T-helper 17 cell (primary cell): ENCODE measurements at regions not wholly inside any gene's neighbourhood (a gene's known extent, or its start where the extent isn't known, plus 50 kb on each side); places are given as distances from the start of the nearest gene placed in this dataset.

Experiments
- ATAC-seq: fragments of 150-1000 bp; cut with Tn5 transposase; 2 replicates; pipeline ENCODE4 v1.10.0; 2021; ENCODE audit warnings: mild to moderate bottlenecking, moderate library complexity
- DNase-seq, 3 donors: peaks; one replicate each; pipeline versions ENCODE4 v3.0.0 to v3.0.0-alpha.2; 2020 to 2021
- H3K9me3 ChIP-seq: one replicate; pipeline ENCODE4 v1.7.0; 2013; ENCODE audit warnings: low read length, mild to moderate bottlenecking; ENCODE audit not compliant: control insufficient read depth, poor library complexity, severe bottlenecking
- H3K27ac Mint-ChIP-seq: one replicate; pipeline ENCODE4 v1.8.0; 2022; ENCODE audit warnings: mild to moderate bottlenecking, moderate library complexity, mixed read lengths
- H3K27me3 Mint-ChIP-seq: one replicate; pipeline ENCODE4 v1.8.0; 2022; ENCODE audit warnings: mixed read lengths
- H3K36me3 Mint-ChIP-seq: one replicate; pipeline ENCODE4 v1.8.0; 2022; ENCODE audit warnings: low read depth, mixed read lengths
- H3K4me1 Mint-ChIP-seq: one replicate; pipeline ENCODE4 v1.8.0; 2022; ENCODE audit warnings: mild to moderate bottlenecking, mixed read lengths
- H3K4me3 Mint-ChIP-seq: one replicate; pipeline ENCODE4 v1.8.0; 2022; ENCODE audit warnings: mild to moderate bottlenecking, moderate library complexity, mixed read lengths

DNA sequence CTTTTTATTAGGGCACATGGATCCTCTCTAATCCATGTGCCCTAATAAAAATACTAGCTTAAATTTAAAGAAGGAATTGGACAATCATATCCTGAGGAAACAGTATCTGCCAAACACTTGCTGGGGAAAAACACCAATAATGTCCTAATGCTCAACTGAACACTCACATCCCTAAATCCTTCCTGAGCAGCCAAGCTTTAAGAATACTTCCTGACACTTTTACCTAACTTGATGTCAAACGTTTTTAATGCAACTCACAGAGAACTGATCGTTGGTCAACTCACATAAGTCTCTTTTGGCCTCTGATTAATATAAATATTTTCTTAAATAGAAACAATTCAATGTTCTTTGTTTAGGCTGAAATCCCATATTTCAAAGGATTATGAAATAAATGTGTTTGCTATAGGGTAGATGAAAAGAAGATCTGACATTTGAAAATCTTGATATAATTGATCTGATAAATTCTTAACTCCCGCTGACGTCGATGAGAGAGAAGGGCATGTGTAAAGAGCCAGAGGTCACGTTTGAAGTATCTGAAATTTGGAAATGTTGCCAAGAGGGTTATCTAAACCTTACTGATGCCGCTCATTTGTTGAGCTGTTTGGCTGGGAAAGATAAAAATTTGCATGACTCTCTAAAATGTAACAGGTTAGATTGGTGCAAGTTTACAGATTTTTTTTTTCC, 122.8 kb upstream of the RHOBTB1 start:
- ATAC-seq (no peak), DNase-seq (no peak)
- H3K4me1 Mint-ChIP-seq = no peaks in the 10 kb centered on the region
- peaks cover 24% of the 10 kb centered on the region for H3K27me3 Mint-ChIP-seq
- no peak overlapping the region for H3K27ac Mint-ChIP-seq
- H3K4me3 Mint-ChIP-seq = no peak overlapping the region
- no peaks in the 10 kb centered on the region for H3K9me3 ChIP-seq
- H3K36me3 Mint-ChIP-seq = no peaks in the 10 kb centered on the region

DNA sequence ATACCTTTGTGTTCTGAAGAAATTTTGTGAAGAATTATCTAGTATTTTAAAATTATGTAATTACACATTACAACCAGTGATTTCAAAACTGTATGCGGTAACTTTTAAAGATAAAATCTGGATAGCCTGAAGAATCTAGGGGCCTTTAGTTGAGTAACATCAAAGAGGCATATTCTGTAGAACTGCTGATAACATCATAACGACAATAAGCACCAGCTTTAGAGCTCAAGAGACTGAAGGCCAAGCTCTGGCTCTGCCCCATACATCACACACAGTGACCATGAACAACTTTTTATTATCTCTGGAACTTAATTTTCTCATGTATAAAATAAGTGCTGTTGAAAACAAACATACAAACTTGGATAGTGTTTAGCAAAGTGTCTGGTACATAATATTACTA, 121.1 kb upstream of the RHOBTB1 start:
- H3K36me3 Mint-ChIP-seq = no peaks in the 10 kb centered on the region
- H3K4me1 Mint-ChIP-seq = no peaks in the 10 kb centered on the region
- DNase-seq (no peak), ATAC-seq (no peak)
- no peak overlapping the region for H3K4me3 Mint-ChIP-seq
- H3K27me3 Mint-ChIP-seq = peaks cover 24% of the 10 kb centered on the region
- H3K9me3 ChIP-seq = no peaks in the 10 kb centered on the region
- no peak overlapping the region for H3K27ac Mint-ChIP-seq

DNA sequence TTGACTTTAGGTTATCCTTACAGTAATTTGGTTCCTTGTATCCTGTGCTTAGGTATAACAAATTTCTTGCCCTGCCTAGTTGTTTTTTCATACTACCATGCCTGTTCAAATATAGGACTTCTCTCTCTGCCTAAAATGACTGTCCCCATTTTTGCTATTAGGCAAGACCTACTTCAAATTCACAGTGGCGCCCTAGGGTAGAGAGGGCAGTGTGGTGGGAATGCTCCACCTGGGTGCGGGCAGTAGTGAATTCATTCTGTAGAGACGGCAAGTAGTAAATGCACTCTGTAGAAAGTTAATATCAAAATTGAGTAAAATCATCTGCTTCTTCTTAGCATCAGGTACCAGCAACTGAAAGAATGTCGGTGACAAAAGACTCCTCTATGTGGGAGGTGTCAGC, 120.4 kb upstream of the RHOBTB1 start:
- H3K27me3 Mint-ChIP-seq = peaks cover 24% of the 10 kb centered on the region
- H3K4me1 Mint-ChIP-seq = no peaks in the 10 kb centered on the region
- H3K27ac Mint-ChIP-seq = no peak overlapping the region
- DNase-seq (no peak), ATAC-seq (no peak)
- no peaks in the 10 kb centered on the region for H3K36me3 Mint-ChIP-seq
- no peaks in the 10 kb centered on the region for H3K9me3 ChIP-seq
- no peak overlapping the region for H3K4me3 Mint-ChIP-seq

DNA sequence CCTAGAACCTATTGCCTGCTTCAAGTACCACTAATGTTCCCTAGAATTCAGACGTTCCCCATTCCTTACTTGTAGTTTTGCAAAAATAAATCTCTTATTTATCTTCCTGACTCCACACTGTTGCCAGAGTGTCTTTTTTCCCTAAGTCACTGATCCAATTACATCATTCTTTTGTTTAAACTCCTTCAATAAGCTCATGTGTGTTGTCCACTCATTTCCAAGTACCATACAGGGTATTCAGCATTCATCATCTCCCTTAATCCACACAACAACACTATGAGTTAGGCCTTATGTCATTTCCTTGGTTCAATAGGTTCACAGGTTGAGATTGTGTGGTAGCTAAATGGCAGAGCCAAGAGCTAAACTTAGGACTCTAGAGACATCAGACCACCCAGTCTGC, 119.9 kb upstream of the RHOBTB1 start:
- no peak for ATAC-seq
- H3K27ac Mint-ChIP-seq = no peak overlapping the region
- H3K9me3 ChIP-seq = no peaks in the 10 kb centered on the region
- no peak for DNase-seq
- no peaks in the 10 kb centered on the region for H3K36me3 Mint-ChIP-seq
- H3K4me3 Mint-ChIP-seq = no peak overlapping the region
- peaks cover 24% of the 10 kb centered on the region for H3K27me3 Mint-ChIP-seq
- H3K4me1 Mint-ChIP-seq = no peaks in the 10 kb centered on the region

DNA sequence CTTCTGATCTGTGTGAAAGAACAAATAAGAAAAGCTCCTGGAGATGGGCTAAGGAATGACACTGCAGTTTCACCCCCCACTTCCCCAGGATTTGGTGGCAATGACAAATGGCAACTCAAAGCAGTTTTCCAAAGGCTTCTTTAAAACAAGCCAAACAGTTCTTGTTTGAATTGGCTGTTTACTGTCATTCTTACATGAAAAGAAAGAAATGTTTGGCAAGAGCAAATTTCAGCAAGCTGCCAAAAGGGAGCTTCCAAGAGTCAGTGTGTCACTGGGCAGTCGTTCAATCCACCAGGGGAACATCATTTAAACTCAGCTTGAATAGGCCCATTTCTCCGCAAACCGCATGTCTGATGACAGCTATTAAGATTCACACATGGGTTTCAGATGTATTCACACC, 119.0 kb upstream of the RHOBTB1 start:
- no peaks in the 10 kb centered on the region for H3K4me1 Mint-ChIP-seq
- H3K9me3 ChIP-seq = no peaks in the 10 kb centered on the region
- no peak overlapping the region for H3K4me3 Mint-ChIP-seq
- H3K36me3 Mint-ChIP-seq = no peaks in the 10 kb centered on the region
- no peak for ATAC-seq
- peaks cover 23% of the 10 kb centered on the region for H3K27me3 Mint-ChIP-seq
- H3K27ac Mint-ChIP-seq = no peak overlapping the region
- no peak for DNase-seq

DNA sequence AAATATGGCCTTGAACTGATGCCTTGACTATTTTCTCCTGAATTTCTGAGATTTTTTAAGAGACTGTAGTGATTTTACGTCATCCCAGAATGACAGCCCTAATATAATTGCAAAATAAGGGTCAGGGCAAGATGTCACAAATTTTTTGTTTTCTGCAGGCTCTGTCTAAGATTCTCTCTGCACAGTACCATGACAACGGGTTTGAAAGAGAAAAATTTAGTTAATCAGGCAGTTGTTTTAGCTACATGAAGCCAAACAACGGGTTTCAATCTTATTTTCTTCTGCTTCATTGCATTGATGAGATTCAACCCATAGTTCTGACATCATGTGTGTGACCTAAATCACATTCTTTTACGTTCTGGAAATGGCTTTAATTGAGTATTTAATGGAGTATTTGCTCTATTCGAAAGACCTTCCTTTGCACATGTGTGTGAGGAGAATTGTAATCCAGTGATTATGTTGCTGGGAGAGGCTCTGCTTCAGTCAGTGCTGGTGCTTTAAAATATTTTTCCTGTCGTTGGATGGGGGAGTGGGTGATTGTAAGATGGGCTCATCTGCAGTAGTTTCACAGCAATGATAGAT, 118.0 kb upstream of the RHOBTB1 start:
- Mint-ChIP-seq H3K27me3 (peaks cover 13% of the 10 kb centered on the region), H3K27ac (no peak overlapping the region), H3K4me3 (no peak overlapping the region), H3K36me3 (no peaks in the 10 kb centered on the region), H3K4me1 (no peaks in the 10 kb centered on the region)
- no peaks in the 10 kb centered on the region for H3K9me3 ChIP-seq
- no peak for ATAC-seq
- no peak for DNase-seq

DNA sequence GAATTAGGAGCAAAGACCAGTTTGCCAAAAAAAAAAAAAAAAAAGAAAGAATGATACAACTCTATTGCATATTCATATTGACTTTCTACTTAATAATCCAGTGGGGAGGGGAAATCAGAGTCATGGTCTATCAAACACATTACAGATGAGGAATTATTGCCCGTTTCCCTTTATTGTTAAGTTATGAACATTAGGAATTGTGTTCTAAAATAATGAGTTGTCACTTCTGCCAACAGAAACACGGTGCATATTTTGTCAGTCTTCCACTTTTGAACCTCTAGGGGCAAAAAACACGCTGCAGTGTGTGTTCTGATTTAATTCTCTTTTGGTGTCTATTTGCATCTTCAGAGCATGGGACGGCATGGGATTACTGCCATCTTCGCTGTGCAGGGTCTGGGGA, 115.7 kb upstream of the RHOBTB1 start:
- ATAC-seq (no peak), DNase-seq (no peak)
- Mint-ChIP-seq H3K36me3 (no peaks in the 10 kb centered on the region), H3K27ac (no peak overlapping the region), H3K27me3 (peaks cover 10% of the 10 kb centered on the region), H3K4me1 (no peaks in the 10 kb centered on the region), H3K4me3 (no peak overlapping the region)
- H3K9me3 ChIP-seq = no peaks in the 10 kb centered on the region

DNA sequence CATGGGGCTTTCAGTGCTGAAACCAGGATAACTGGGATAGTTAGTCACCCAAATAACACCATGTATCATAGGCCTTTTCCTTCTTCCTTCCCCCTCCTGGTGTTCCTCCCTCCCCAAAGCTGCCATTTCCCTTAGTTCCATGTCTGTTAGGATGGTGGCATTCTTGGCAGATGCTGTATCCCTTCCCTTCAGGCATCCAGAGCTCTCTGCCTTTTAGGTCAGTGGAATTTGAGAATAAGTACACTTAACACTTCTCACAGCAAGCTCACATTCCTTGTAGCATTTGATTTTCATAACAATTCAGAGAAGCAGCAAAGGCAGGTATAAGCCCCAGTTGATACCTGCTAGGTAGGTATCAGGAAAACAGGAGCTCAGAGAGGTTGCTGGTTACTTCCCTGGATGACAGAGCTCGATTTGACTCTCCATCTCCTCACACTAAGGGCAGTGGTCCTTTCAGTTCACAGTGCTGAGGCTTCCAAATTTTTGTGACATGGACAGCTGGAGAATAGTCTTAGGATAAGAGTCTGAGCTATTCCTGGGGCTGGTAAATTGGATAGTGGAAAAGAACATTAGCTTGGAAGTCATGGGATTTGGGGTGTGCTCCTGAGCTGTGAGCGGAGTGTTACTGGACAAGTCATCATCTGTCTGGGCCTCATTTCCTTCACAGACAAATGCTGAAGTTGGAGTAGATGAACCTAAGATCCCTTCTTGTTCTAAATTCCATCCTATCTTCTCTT, 108.7 kb upstream of the RHOBTB1 start:
- H3K27me3 Mint-ChIP-seq = peaks cover 11% of the 10 kb centered on the region
- DNase-seq (no peak), ATAC-seq (no peak)
- no peaks in the 10 kb centered on the region for H3K4me1 Mint-ChIP-seq
- no peak overlapping the region for H3K27ac Mint-ChIP-seq
- H3K36me3 Mint-ChIP-seq = no peaks in the 10 kb centered on the region
- no peak overlapping the region for H3K4me3 Mint-ChIP-seq
- no peaks in the 10 kb centered on the region for H3K9me3 ChIP-seq

DNA sequence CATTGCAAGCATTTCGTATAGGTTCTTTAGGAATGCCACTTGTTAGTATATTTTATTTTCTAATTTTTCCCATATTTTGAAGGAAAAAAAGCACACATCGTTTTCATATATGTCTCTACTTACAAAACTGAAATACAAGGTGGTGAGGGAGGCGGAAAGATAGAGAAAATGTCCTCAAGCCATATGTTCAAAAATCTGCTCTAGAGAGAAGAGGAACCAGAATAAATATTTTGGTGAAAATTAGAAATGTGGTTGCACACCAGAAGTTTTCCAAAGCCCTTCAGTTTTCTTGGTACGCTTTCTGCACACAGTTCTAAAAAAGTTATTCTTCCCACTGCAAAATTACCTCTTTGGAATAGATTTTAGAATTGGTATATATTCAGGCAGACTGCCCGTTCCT, 107.4 kb upstream of the RHOBTB1 start:
- no peaks in the 10 kb centered on the region for H3K36me3 Mint-ChIP-seq
- peaks cover 24% of the 10 kb centered on the region for H3K27me3 Mint-ChIP-seq
- H3K27ac Mint-ChIP-seq = no peak overlapping the region
- no peaks in the 10 kb centered on the region for H3K9me3 ChIP-seq
- no peak for DNase-seq
- H3K4me3 Mint-ChIP-seq = no peak overlapping the region
- H3K4me1 Mint-ChIP-seq = no peaks in the 10 kb centered on the region
- no peak for ATAC-seq

DNA sequence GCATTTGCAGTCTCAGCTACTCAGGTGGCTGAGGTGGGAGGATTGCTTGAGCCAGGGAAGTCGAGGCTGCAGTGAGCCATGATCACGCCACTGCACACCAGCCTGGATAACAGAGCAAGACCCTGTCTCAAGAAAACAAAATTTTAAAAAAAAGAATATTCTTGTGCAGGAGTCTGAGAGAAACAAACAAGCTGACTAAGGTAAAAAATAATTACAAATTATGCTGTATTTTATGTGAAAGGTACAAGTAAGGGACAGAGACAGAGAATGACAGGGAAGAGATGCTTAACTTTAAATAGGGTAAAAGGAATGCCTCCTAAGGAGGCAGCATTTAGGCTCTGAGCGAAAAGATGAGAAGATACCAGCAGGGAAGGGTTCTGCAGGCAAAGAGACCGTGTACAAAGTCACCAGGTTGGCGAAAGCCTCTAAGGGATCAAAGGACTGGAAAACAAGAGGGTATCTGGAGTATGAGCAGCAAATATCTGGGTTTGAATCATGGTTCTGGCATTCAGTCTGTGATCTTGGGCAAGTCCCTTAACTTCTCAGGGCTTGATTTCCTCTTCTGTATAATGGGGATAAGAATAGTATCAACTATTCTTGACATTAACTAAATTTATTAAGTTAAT, 106.2 kb upstream of the RHOBTB1 start:
- Mint-ChIP-seq H3K27me3 (peaks cover 25% of the 10 kb centered on the region), H3K4me1 (no peaks in the 10 kb centered on the region), H3K4me3 (no peak overlapping the region), H3K27ac (no peak overlapping the region), H3K36me3 (no peaks in the 10 kb centered on the region)
- H3K9me3 ChIP-seq = no peaks in the 10 kb centered on the region
- DNase-seq (no peak), ATAC-seq (no peak)

DNA sequence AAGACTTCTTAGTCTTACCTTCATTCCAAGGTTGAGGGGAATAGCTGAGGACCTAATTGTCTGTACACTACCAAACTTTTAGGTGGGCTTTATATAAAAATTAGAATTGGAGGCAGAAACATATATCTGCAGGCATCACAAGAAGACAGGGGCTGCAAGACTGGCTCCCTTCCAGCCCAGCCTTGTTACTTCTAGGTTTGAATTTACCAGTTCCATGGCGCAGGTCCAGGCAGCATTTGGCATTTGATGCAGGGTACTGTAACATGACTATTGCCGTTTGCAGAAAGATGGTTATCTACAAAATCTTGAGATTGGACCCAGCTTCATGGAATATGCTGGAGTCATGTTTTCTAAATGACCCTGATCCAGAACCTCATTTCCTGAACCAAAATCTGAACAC, 105.4 kb upstream of the RHOBTB1 start:
- H3K4me1 Mint-ChIP-seq = no peaks in the 10 kb centered on the region
- no peaks in the 10 kb centered on the region for H3K36me3 Mint-ChIP-seq

DNA sequence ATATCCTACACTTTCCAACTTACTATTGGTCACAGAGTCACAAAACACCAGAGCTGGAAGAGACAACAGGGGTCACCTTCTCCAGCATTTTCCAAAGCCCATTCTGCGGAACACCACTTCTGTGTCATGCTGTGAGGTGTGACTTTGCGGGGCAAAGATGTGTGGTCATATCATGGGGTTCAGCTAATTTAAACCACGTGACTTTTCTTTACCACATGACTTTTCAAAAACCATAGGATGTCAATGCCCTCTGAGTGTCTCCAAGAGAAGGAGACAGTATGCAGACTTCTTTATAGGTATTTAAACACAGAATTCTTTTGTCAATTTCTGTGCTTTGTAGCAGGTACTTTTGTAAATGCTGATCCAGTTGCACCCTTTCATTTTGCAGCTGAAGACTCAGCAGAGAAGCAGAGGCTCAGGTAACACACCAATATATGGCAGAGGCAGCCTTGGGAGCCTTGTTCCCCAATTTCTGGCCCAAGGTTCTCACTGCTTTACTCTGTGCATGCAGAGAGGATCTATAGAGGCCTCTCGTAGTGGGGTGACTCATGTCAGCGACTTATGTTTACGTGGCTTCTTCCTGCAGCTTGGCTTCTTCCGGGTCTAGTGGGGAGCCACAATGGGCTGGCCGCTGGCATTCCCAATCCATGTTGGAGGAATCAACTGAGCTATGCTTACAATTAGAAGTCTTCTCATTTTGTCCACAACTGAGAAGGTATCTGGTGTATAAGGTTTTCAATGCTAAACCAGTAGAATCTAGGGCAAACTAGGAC, 104.0 kb upstream of the RHOBTB1 start:
- Mint-ChIP-seq H3K4me3 (no peak overlapping the region), H3K36me3 (no peaks in the 10 kb centered on the region), H3K27me3 (peaks cover 25% of the 10 kb centered on the region), H3K4me1 (no peaks in the 10 kb centered on the region), H3K27ac (no peak overlapping the region)
- DNase-seq = no peak
- no peaks in the 10 kb centered on the region for H3K9me3 ChIP-seq
- no peak for ATAC-seq

More for the DNA sequence above, 105.4 kb upstream of the RHOBTB1 start:
- Mint-ChIP-seq H3K27ac (no peak overlapping the region), H3K27me3 (peaks cover 25% of the 10 kb centered on the region), H3K4me3 (no peak overlapping the region)
- no peak for DNase-seq
- ATAC-seq = no peak
- H3K9me3 ChIP-seq = no peaks in the 10 kb centered on the region

DNA sequence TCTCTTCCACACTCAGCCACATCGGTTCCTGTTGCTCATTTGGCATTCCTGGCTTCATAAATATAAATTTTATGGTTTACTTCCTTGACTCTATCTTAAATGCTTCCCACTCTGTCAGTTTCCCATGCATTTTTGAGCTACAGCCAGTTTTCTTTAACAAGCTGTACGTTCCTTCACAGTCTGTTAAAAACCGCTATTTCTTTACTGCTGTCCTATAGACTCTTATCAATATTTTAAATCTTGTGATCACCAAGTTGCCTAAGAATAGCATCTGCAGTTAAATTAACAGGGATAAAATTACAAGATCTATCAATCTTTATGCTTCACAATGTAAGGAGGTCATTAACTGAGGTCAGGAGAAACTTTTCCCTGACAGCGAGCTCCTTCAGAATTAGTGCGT, 103.1 kb upstream of the RHOBTB1 start:
- Mint-ChIP-seq H3K4me1 (no peaks in the 10 kb centered on the region), H3K27me3 (peaks cover 25% of the 10 kb centered on the region), H3K27ac (no peak overlapping the region), H3K4me3 (no peak overlapping the region), H3K36me3 (no peaks in the 10 kb centered on the region)
- ATAC-seq (no peak), DNase-seq (no peak)
- H3K9me3 ChIP-seq = no peaks in the 10 kb centered on the region
